GM12878 (cell line): ENCODE measurements at regions not wholly inside any gene's neighbourhood (a gene's known extent, or its start where the extent isn't known, plus 50 kb on each side); places are given as distances from the start of the nearest gene placed in this dataset.

ENCODE experiments used
- ATAC-seq: fragments of 200-7000 bp; cut with Tn5 transposase; 3 replicates; pipeline ENCODE4 v1.9.1; 2020; ENCODE audit warnings: mild to moderate bottlenecking, moderate library complexity
- BruUV-seq: library from RNA; stranded (reverse); fragments of 400-500 nt; replicated peaks from 2 replicates; lab custom pipeline; 2021; lab: Mats Ljungman, UMichigan
- CTCF ChIA-PET: fragments of 300-600 bp; sonication (Branson Sonifier 250); formaldehyde crosslinking; extraction: SDS; loops from one replicate; lab custom pipeline; 2021; ENCODE audit warnings: inconsistent platforms; lab: Yijun Ruan, JAX
- POLR2A ChIA-PET: fragments of 350-600 bp; formaldehyde crosslinking; extraction: SDS; loops from one replicate; lab custom pipeline; 2021; ENCODE audit warnings: inconsistent platforms; lab: Charles Lee
- RAD21 ChIA-PET: fragments of 300-600 bp; sonication (Branson Sonifier 250); formaldehyde crosslinking; loops from one replicate; lab custom pipeline; 2023; ENCODE audit warnings: antibody characterized with exemption; ENCODE audit not compliant: unreplicated experiment; lab: Charles Lee
- SMC1A ChIA-PET: fragments of 300-600 bp; sonication (Branson Sonifier 250); formaldehyde crosslinking; loops from one replicate; lab custom pipeline; 2023; ENCODE audit not compliant: unreplicated experiment, uncharacterized antibody; lab: Charles Lee
- DNase-seq: peaks from one replicate; pipeline ENCODE4 v3.0.0-alpha.2; 2011; ENCODE audit warnings: low read depth, low spot score
- FAIRE-seq: peaks from 3 replicates; lab custom pipeline; 2011; peaks lifted over from hg19 to GRCh38; lab: Jason Lieb, UNC
- H2AFZ ChIP-seq: 2 replicates; pipeline ENCODE4 v1.6.0; 2011; ENCODE audit warnings: low read depth, low read length, control low read depth; ENCODE audit not compliant: control insufficient read depth
- H3K27ac ChIP-seq: 2 replicates; pipeline ENCODE4 v1.5.1; 2011; ENCODE audit warnings: control low read depth; ENCODE audit not compliant: control insufficient read depth, insufficient read depth
- H3K27me3 ChIP-seq, 2 experiments: replicated peaks in 1 of 2; 2 replicates each; pipeline versions ENCODE4 v1.6.0 to v1.6.1; 2011; ENCODE audit warnings: low read length in 1 of 2; ENCODE audit not compliant: control insufficient read depth in 2 of 2, insufficient read depth in 2 of 2
- H3K36me3 ChIP-seq, 2 experiments: 2 replicates each; pipeline ENCODE4 v1.5.1; 2011; ENCODE audit warnings: low read length in 1 of 2; ENCODE audit not compliant: control insufficient read depth in 2 of 2, insufficient read depth in 2 of 2
- H3K4me1 ChIP-seq: 2 replicates; pipeline ENCODE4 v1.6.1; 2011; ENCODE audit warnings: mild to moderate bottlenecking, low read length, moderate library complexity, mixed read lengths; ENCODE audit not compliant: control insufficient read depth, insufficient read depth
- H3K4me2 ChIP-seq: 2 replicates; pipeline ENCODE4 v1.6.0; 2011; ENCODE audit warnings: control low read depth; ENCODE audit not compliant: control insufficient read depth, insufficient read depth
- H3K4me3 ChIP-seq: fragments of 200-600 bp; sonication (generic); 2 replicates; pipeline ENCODE4 v1.5.1; 2016
- H3K79me2 ChIP-seq: 2 replicates; pipeline ENCODE4 v1.6.0; 2011; ENCODE audit warnings: low read length; ENCODE audit not compliant: control insufficient read depth, insufficient read depth
- H3K9ac ChIP-seq: 2 replicates; pipeline ENCODE4 v1.8.0; 2011; ENCODE audit warnings: low read length, control low read depth, mixed read lengths; ENCODE audit not compliant: control insufficient read depth, insufficient read depth
- H3K9me3 ChIP-seq: replicated peaks from 3 replicates; pipeline ENCODE4 v1.5.1; 2011; ENCODE audit warnings: mild to moderate bottlenecking, low read length; ENCODE audit not compliant: control insufficient read depth, insufficient read depth
- H4K20me1 ChIP-seq: 2 replicates; pipeline ENCODE4 v1.6.0; 2011; ENCODE audit not compliant: control insufficient read depth, insufficient read depth
- BRCA1 ChIP-seq: IDR thresholded peaks from 2 replicates; pipeline ENCODE4 v1.6.1; 2011; ENCODE audit warnings: low read depth, low read length, improper control_type of control experiment
- CBX5 ChIP-seq: sonication (generic); IDR thresholded peaks from 2 replicates; pipeline ENCODE4 v1.6.1; 2016; ENCODE audit warnings: low read depth, moderate library complexity, mild to moderate bottlenecking, inconsistent platforms
- CHD1 ChIP-seq: IDR thresholded peaks from 2 replicates; pipeline ENCODE4 v1.6.1; 2012; ENCODE audit warnings: low read depth, low read length, improper control_type of control experiment
- CHD2 ChIP-seq: IDR thresholded peaks from 2 replicates; pipeline ENCODE4 v1.6.1; 2011; ENCODE audit warnings: low read depth, low read length, improper control_type of control experiment, borderline replicate concordance
- DPF2 ChIP-seq: fragments of 450-650 bp; IDR thresholded peaks from 2 replicates; pipeline ENCODE4 v1.6.1; 2017; ENCODE audit warnings: mild to moderate bottlenecking
- E2F4 ChIP-seq: IDR thresholded peaks from 2 replicates; pipeline ENCODE4 v1.6.1; 2012; ENCODE audit warnings: low read depth, low read length, improper control_type of control experiment
- E2F8 ChIP-seq: fragments of 450-650 bp; IDR thresholded peaks from 2 replicates; pipeline ENCODE4 v1.6.1; 2018; ENCODE audit warnings: mild to moderate bottlenecking, low read depth, moderate library complexity; ENCODE audit not compliant: partially characterized antibody
- HDGF ChIP-seq: fragments of 450-650 bp; IDR thresholded peaks from 2 replicates; pipeline ENCODE4 v1.6.1; 2016; ENCODE audit warnings: antibody characterized with exemption
- JUNB ChIP-seq: IDR thresholded peaks from 2 replicates; pipeline ENCODE4 v1.6.1; 2016; ENCODE audit warnings: antibody characterized with exemption, mild to moderate bottlenecking
- MTA2 ChIP-seq: fragments of 450-650 bp; IDR thresholded peaks from 2 replicates; pipeline ENCODE4 v1.6.1; 2016; ENCODE audit warnings: low read depth, mild to moderate bottlenecking, moderate library complexity
- NR2C1 ChIP-seq: fragments of 450-650 bp; IDR thresholded peaks from 2 replicates; pipeline ENCODE4 v1.6.1; 2017; ENCODE audit warnings: antibody characterized with exemption, mild to moderate bottlenecking, moderate library complexity
- RAD21 ChIP-seq: IDR thresholded peaks from 2 replicates; pipeline ENCODE4 v1.6.1; 2011; ENCODE audit warnings: mild to moderate bottlenecking, low read depth, low read length, moderate library complexity; ENCODE audit not compliant: insufficient read depth
- WGBS: methylation state at CpG from one replicate; pipeline ENCODE4 v1.1.6; 2016; ENCODE audit warnings: low lambda C conversion rate; ENCODE audit not compliant: insufficient replicate concordance, insufficient coverage; ENCODE audit errors: missing lambda C conversion rate; 5-methylcytosine and 5-hydroxymethylcytosine counted together
- in situ Hi-C: fragments of 300-500 bp; cut with MboI; formaldehyde crosslinking; loops from 9 replicates; pipeline ENCODE4 v1.14.3; 2018; ENCODE audit warnings: mixed read lengths
- intact Hi-C: fragments of 100-400 bp; cut with micrococcal nuclease; formaldehyde crosslinking; loops from one replicate; pipeline ENCODE4 v1.14.2; 2022; ENCODE audit not compliant: unreplicated experiment

DNA sequence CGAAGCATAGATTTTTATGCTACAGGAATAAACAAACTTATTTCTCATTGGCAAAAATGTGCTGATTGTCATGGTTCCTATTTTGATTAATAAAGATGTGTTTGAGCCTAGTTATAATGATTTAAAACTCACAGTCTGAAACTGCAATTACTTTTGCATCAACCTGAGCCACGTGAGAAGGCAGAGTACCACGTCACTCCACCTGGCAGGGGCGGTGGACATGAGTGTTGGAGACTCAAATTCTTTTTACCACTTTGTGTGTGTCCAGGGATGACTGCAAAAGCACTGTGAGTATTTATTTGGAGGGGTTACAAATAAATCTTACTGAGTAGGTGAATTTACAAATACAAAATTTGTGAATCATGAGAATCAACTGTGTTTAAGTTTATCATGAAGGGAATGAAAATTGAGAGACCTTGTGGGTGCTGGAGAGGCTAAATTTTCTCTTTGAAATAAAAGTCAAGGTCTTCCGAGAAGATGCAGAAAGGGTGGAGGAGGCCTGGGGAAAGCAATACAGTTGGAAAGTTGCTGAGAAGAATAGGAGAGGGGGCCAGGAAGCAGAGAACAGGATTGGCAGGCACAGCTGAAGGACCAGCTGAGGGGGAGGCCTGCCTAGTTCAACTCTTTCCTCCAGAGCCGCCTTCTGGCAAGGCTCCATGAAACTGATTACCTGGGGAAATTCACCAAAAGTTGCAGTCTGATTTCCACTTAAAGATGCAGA lies 316.4 kb downstream of the MYCN start (continued):
- no peak for TF ChIP-seq E2F8

DNA sequence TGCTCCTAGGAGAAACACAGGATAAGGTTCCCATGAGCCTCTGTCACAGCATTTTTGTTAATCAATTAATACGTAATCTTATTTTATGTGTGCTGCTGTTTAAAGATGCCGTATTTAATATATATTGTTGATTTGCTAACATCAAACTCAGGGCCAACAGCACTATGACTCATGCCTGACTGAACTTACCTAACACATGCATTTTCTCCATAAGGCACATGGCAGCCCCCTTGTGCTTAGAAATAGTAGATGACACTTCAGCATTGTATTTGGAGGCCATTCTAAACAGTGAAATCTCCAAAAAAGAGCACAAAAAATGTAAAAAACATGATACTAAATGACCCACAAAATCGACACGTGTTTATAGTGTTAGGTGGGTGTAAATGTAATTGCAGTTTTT lies 314.8 kb downstream of the MYCN start:
- RAD21 ChIA-PET = no interaction called here
- DNase-seq (no peak), FAIRE-seq (no peak), ATAC-seq (no peak)
- Histone ChIP-seq H3K27me3 (no peaks in the 10 kb centered on the region; a peak in 1 of 4 replicates), H3K4me3 (no peak overlapping the region), H3K9me3 (no peaks in the 10 kb centered on the region), H3K4me2 (no peak overlapping the region), H3K79me2 (no peaks in the 10 kb centered on the region), H3K27ac (no peak overlapping the region), H3K9ac (no peak overlapping the region), H4K20me1 (no peaks in the 10 kb centered on the region), H3K36me3 (no peaks in the 10 kb centered on the region), H3K4me1 (no peaks in the 10 kb centered on the region), H2AFZ (no peak overlapping the region)
- SMC1A ChIA-PET = no interaction called here
- CTCF ChIA-PET = no interaction called here
- intact Hi-C loops (no loop called here), in situ Hi-C loops (no loop called here)
- 43% methylated on average over 4 of the region's 4 CpGs for WGBS
- POLR2A ChIA-PET = no interaction called here
- BruUV-seq = no TSS peak
- TF ChIP-seq CHD2 = no peak
- TF ChIP-seq MTA2 = no peak
- TF ChIP-seq HDGF = no peak
- TF ChIP-seq CHD1 = no peak
- TF ChIP-seq NR2C1 = no peak
- no peak for TF ChIP-seq CBX5
- TF ChIP-seq E2F4 = no peak
- no peak for TF ChIP-seq DPF2
- TF ChIP-seq JUNB = no peak
- TF ChIP-seq BRCA1 = no peak
- no peak for TF ChIP-seq RAD21
